ENCODE measurements at regions not wholly inside any gene's neighbourhood (a gene's known extent, or its start where the extent isn't known, plus 50 kb on each side); places are given as distances from the start of the nearest gene placed in this dataset.
A peak's percentile ranks its signal among the peaks of the same experiment; 100 is the strongest.

DNA sequence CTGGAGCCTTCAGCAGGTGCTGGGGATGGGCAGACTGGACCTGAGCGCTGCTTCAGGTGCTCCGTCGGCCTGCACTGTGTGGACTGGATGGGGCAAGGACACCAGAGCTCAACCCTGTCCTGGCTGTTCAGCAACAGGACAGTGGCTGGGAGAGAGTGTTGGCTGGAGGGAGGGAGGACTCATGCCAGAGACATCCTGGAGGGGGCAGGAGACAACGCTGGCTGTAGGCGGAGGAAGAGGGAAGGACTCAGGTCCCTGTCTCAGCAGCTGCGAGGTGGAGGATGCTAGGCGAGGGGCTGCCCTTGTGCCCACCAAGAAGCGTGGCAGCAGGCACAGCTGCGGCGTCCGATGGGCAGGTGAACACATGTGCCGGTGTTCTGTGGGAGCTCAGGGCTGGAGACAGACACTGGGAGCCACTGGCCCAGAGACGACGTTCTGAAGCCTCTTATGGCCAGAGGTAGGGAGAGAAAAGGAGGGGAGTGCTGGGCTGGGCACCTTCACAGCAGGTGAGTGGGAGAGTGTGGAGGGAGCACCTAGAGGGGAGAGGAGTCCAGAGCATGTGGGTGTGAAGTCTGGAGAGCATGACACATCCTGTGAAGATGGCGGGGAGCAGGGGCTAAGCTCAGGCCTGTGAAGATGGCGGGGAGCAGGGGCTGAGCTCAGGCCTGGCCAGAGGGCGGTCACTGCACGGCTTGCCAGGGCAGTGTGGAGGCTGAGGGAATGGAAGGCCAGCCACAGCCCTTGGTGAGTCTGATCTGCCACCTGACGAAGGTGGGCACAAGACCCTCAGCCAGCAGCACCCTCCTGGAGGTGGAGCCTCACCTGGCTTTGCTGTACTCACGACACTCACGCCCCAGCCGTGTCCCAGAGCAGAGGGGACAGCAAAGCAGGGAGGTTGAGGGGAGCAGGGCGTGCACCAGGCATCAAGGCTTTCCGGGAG is 79.1 kb upstream of the FCN1 start:
- no peak for DNase-seq (ENCODE audit: low read depth)
- no peak overlapping the region for H3K4me3 ChIP-seq (ENCODE audit: control insufficient read depth, low read depth, low read length)
- TF ChIP-seq, protein P1, sequence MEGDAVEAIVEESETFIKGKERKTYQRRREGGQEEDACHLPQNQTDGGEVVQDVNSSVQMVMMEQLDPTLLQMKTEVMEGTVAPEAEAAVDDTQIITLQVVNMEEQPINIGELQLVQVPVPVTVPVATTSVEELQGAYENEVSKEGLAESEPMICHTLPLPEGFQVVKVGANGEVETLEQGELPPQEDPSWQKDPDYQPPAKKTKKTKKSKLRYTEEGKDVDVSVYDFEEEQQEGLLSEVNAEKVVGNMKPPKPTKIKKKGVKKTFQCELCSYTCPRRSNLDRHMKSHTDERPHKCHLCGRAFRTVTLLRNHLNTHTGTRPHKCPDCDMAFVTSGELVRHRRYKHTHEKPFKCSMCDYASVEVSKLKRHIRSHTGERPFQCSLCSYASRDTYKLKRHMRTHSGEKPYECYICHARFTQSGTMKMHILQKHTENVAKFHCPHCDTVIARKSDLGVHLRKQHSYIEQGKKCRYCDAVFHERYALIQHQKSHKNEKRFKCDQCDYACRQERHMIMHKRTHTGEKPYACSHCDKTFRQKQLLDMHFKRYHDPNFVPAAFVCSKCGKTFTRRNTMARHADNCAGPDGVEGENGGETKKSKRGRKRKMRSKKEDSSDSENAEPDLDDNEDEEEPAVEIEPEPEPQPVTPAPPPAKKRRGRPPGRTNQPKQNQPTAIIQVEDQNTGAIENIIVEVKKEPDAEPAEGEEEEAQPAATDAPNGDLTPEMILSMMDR (conservative IDR thresholded peaks at IDR 0.05; ENCODE audit: control insufficient read depth, insufficient read depth, low read depth, low read length) = no peak

DNA sequence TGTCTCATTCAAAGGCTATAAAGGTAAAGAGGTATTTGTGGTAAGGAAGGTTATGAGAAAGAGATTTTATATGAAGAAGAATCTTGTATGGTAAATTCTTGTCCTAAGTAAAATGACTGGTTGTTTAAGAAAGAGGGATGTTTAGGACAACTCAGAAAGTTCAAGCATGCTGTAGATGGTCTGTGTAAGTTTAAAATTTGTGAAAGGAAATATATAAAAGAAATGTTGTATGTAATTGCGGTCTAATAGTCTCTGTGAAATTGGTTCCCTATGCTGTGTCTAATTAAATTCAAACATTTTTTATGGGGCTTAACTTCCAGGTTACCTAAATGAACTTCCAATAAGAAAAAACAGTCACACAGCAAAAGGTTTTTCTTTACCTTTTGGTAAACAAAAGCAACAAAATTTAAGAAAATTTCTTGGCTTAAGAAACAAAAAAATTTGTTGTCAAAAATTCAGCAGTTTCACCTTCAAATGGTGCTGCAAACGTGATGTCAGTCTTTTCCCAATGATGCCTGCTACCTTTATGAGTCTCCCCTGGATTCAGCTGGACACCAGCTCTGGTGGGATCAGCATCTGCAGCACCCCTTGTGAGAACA is 83.0 kb upstream of the FCN1 start:
- DNase-seq (ENCODE audit: low read depth) = peak; percentile 19
- TF ChIP-seq, protein P1 (conservative IDR thresholded peaks at IDR 0.05; ENCODE audit: control insufficient read depth, insufficient read depth, low read depth, low read length) = no peak
- H3K4me3 ChIP-seq (ENCODE audit: control insufficient read depth, low read depth, low read length) = no peak overlapping the region

DNA sequence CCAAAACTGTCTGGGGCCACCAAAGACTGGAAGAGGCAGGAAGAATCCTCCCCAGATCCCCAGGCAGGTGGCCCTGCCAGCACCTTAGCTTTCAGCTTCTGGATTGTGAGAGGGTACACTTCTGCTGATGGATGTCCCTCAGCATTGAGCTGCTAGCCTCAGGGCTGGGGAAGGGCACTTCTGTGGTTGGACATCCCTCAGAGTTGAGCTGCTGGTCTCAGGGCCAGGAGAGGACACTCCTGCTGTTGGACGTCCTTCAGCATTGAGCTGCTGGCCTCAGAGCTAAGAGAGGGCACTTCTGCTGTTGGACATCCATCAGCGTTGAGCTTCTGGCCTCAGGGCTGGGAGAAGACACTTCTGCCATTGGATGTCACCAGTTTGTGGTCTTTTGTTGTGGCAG is 83.8 kb upstream of the FCN1 start:
- no peak for DNase-seq (ENCODE audit: low read depth)
- TF ChIP-seq, protein P1 (conservative IDR thresholded peaks at IDR 0.05; ENCODE audit: control insufficient read depth, insufficient read depth, low read depth, low read length) = no peak
- H3K4me3 ChIP-seq (ENCODE audit: control insufficient read depth, low read depth, low read length) = no peak overlapping the region

DNA sequence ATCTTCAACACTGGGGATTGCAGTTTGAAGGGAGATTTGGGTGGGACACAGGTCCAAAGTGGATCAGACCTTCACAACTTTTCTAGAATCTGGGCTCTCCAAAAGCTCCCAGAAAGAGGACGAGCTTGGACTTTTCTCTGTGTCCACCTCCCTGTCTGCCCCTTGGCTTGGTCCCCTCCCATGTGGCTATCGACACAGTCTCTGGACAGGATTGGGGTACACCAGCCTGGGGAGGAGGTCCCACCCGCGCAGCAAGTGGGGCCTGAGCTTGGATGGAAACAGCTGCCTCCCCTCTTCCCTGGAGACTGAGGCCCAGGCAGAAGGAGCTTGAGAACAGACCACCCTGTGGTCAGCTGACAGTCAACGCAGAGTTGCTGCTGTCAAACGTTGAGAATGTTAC is 84.6 kb upstream of the FCN1 start:
- DNase-seq (ENCODE audit: low read depth) = no peak
- TF ChIP-seq, protein P1 (conservative IDR thresholded peaks at IDR 0.05; ENCODE audit: control insufficient read depth, insufficient read depth, low read depth, low read length) = no peak

DNA sequence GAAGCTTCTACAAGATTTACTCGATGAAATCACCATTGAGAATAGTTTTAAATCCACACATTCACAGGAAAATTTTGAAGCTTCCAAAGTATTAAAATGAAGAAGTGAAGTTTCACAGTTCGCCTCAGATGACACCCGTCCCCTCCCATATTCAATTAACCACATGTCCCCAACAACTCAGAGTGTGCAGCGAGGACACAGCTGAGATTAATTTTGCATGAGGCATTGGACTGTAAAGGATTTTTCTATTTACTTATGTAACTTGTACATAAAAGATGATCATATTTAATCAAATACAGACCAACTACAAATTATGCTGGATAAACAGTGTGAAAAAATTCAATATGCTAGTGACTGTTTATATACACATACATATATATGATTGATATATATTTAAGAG is 84.7 kb upstream of the OLFM1 start:
- DNase-seq (ENCODE audit: low read depth) = no peak
- H3K4me3 ChIP-seq (ENCODE audit: control insufficient read depth, low read depth, low read length) = no peak overlapping the region
- TF ChIP-seq, protein P1 (conservative IDR thresholded peaks at IDR 0.05; ENCODE audit: control insufficient read depth, insufficient read depth, low read depth, low read length) = no peak

More for the DNA sequence above, 84.6 kb upstream of the FCN1 start:
- H3K4me3 ChIP-seq (ENCODE audit: control insufficient read depth, low read depth, low read length) = no peak overlapping the region

DNA sequence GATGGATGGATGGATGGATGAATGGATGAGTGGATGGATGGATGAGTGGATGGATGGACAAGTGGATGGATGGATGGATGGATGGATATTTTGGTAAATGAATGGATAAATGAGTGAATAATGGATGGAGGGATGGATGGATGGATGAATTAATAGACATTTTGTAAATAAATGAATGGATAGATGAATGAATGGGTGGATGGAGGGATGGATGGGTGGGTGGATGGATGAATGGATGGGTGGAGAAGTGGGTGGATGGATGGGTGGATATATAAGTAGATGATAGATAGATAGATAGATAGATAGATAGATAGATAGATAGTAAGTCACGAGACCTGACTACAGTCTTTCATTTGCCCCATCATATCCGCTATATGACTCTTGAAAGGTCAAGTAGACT is 82.7 kb upstream of the OLFM1 start:
- TF ChIP-seq, protein P1 (conservative IDR thresholded peaks at IDR 0.05; ENCODE audit: control insufficient read depth, insufficient read depth, low read depth, low read length) = no peak
- no peak overlapping the region for H3K4me3 ChIP-seq (ENCODE audit: control insufficient read depth, low read depth, low read length)
- DNase-seq (ENCODE audit: low read depth) = no peak

Data from fibroblast of mammary gland (primary cell).